Thymus (tissue), 11 donors: ENCODE measurements at regions not wholly inside any gene's neighbourhood (a gene's known extent, or its start where the extent isn't known, plus 50 kb on each side); places are given as distances from the start of the nearest gene placed in this dataset.

Experiments
- DNase-seq, 9 donors: peaks; one replicate each; pipeline ENCODE4 v3.0.0-alpha.2; 2013; ENCODE audit warnings: low spot score in 9 of 9, low read depth in 6 of 9, missing footprints in 1 of 9
- H3K27ac ChIP-seq, 2 donors: one replicate each; pipeline ENCODE4 v1.5.1; 2013; ENCODE audit warnings: control low read depth in 1 of 2, low read depth in 1 of 2, low read length in 1 of 2, mild to moderate bottlenecking in 1 of 2, moderate library complexity in 1 of 2
- H3K27me3 ChIP-seq, 2 donors: one replicate each; pipeline ENCODE4 v1.5.1; 2013; ENCODE audit warnings: low read length in 1 of 2; ENCODE audit not compliant: control insufficient read depth in 2 of 2, insufficient read depth in 1 of 2
- H3K36me3 ChIP-seq, 2 donors: one replicate each; pipeline ENCODE4 v1.5.1; 2013; ENCODE audit warnings: low read length in 1 of 2, mild to moderate bottlenecking in 1 of 2, moderate library complexity in 1 of 2; ENCODE audit not compliant: control insufficient read depth in 2 of 2, insufficient read depth in 2 of 2
- H3K4me1 ChIP-seq, 2 donors: one replicate each; pipeline ENCODE4 v1.5.1; 2013; ENCODE audit warnings: low read length in 2 of 2; ENCODE audit not compliant: control insufficient read depth in 2 of 2, insufficient read depth in 2 of 2
- H3K4me3 ChIP-seq, 2 donors: one replicate each; pipeline ENCODE4 v1.5.1; 2013; ENCODE audit warnings: low read length in 2 of 2, control low read depth in 1 of 2, mild to moderate bottlenecking in 1 of 2
- H3K9me3 ChIP-seq, 2 donors: one replicate each; pipeline ENCODE4 v1.5.1; 2013; ENCODE audit warnings: low read length in 1 of 2, mild to moderate bottlenecking in 1 of 2; ENCODE audit not compliant: control insufficient read depth in 2 of 2, insufficient read depth in 1 of 2
- WGBS: extraction: QIAGEN DNeasy Blood & Tissue Kit; methylation state at CpG from one replicate; pipeline ENCODE4 v1.1.7; 2013; 5-methylcytosine and 5-hydroxymethylcytosine counted together
- donor health status: healthy.

GRCh38 chr14:101508948-101509729 lies 52.2 kb upstream of the DIO3 start:
- no peak for DNase-seq
- Histone ChIP-seq H3K4me1 (no peaks in the 10 kb centered on the region), H3K36me3 (no peaks in the 10 kb centered on the region), H3K4me3 (no peak overlapping the region), H3K27me3 (no peaks in the 10 kb centered on the region), H3K27ac (no peak overlapping the region), H3K9me3 (no peaks in the 10 kb centered on the region)
- WGBS: 96% methylated on average over 18 of the region's 18 CpGs

DNA sequence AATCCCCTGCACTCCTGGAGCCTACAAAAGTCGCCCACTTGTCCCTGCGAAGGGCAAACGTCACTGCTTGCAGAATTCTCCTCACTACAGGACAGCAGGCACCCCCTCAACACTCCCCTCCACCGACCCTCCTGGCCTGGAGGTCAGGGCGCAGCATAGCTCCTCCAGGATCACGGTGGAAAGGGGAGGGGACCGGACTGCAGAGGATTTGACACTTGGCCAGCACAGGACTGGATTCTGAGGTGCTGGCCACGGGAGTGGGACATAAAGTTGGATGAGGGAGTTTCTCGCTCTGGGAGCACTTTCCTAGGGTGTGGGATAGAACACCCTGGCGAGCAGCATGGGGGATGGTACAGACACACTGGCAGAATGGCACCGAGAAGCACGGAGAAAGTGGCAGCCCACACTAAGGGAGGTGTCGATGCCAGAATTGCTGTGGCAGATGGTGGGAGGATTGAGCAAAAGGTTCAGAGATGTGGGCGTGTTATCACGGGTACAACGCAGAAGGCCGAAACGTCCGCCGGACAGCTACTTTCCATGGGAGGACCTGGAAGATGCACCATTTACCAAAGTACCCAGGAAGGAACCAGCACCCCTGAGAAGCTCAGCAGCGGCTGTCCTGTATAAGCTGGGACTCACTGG lies 51.4 kb upstream of the DIO3 start:
- H3K36me3 ChIP-seq: no peaks in the 10 kb centered on the region
- no peak for DNase-seq
- H3K27me3 ChIP-seq: no peaks in the 10 kb centered on the region
- H3K4me3 ChIP-seq: no peak overlapping the region
- 97% methylated on average over 21 of the region's 21 CpGs for WGBS
- H3K27ac ChIP-seq: no peak overlapping the region
- no peaks in the 10 kb centered on the region for H3K9me3 ChIP-seq
- no peaks in the 10 kb centered on the region for H3K4me1 ChIP-seq

DNA sequence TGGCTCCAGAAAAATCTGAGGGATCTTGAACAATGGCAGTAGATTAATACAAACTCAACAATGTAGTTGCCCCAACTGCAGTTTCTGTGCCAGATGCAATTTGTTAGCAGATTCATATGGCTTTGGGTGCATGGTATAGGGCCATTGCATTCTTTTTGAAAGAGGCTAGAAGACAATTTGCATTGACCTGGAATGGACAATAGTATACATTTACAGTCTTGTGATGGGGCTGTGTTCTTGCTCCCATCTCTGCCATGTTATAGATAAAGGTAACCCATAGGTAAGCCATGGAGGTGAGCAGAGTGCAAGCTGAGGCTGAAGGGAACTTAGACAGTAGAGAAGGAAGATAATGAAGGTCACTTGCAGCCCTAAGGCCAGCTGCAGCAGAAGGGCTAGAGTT lies 50.1 kb upstream of the DIO3 start:
- Histone ChIP-seq H3K27ac (no peak overlapping the region), H3K4me1 (no peaks in the 10 kb centered on the region), H3K36me3 (no peaks in the 10 kb centered on the region), H3K9me3 (peaks cover 0 to 5% of the 10 kb centered on the region in 2 donors), H3K27me3 (no peaks in the 10 kb centered on the region), H3K4me3 (no peak overlapping the region)
- no peak for DNase-seq
